ENCODE measurements at regions not wholly inside any gene's neighbourhood (a gene's known extent, or its start where the extent isn't known, plus 50 kb on each side); places are given as distances from the start of the nearest gene placed in this dataset.

- Histone ChIP-seq H3K9me3 (replicated peaks; ENCODE audit: control insufficient read depth, insufficient read depth, low read length) (no peaks in the 10 kb centered on the region), H3K36me3 (ENCODE audit: control insufficient read depth in 2 of 2, insufficient read depth in 2 of 2, low read length in 1 of 2) (no peaks in the 10 kb centered on the region), H3K4me3 (no peak overlapping the region), H4K20me1 (ENCODE audit: control insufficient read depth, insufficient read depth) (no peaks in the 10 kb centered on the region), H3K4me2 (ENCODE audit: control insufficient read depth, insufficient read depth) (no peak overlapping the region), H2AFZ (ENCODE audit: control insufficient read depth, low read depth, low read length) (no peak overlapping the region), H3K4me1 (ENCODE audit: control insufficient read depth, insufficient read depth, low read length) (no peaks in the 10 kb centered on the region), H3K27ac (ENCODE audit: control insufficient read depth, insufficient read depth) (no peak overlapping the region), H3K79me2 (ENCODE audit: control insufficient read depth, insufficient read depth, low read length) (no peaks in the 10 kb centered on the region), H3K9ac (ENCODE audit: control insufficient read depth, insufficient read depth, low read length) (no peak overlapping the region), H3K27me3 (replicated peaks in 1 of 2; ENCODE audit: control insufficient read depth in 2 of 2, insufficient read depth in 2 of 2, low read length in 1 of 2) (no peaks in the 10 kb centered on the region)
- WGBS (ENCODE audit: insufficient coverage, insufficient replicate concordance, low lambda C conversion rate, missing lambda C conversion rate), result 12% methylated on average over 3 of the region's 3 CpGs
- ChIA-PET RAD21 (ENCODE audit: unreplicated experiment) (no interaction called here), CTCF (no interaction called here), SMC1A (ENCODE audit: uncharacterized antibody, unreplicated experiment) (interaction anchor here (1.0 kb wide), 1 partner anchor 9 kb away, joined by 5 read pairs; no protein-coding TSS in a partner anchor), POLR2A (no interaction called here)
- in situ Hi-C loops (cut with MboI), result no loop called here
- no TSS peak for BruUV-seq (replicated peaks)
- ATAC-seq (no peak), FAIRE-seq (no peak), DNase-seq (ENCODE audit: low read depth, low spot score) (no peak)
- intact Hi-C loops (cut with micrococcal nuclease; ENCODE audit: unreplicated experiment), result no loop called here
- no peak for TF ChIP-seq BCL3 (IDR thresholded peaks at IDR 0.05; ENCODE audit: borderline replicate concordance, insufficient read depth, low read depth, low read length, poor library complexity, severe bottlenecking)
- TF ChIP-seq CHD1 (IDR thresholded peaks at IDR 0.05; ENCODE audit: low read depth, low read length), result no peak
- no peak for TF ChIP-seq SKIL (IDR thresholded peaks at IDR 0.05; ENCODE audit: low read depth, poor library complexity, severe bottlenecking)
- no peak for TF ChIP-seq MTA3 (IDR thresholded peaks at IDR 0.05; ENCODE audit: borderline replicate concordance, low read length)
- no peak for TF ChIP-seq PKNOX1 (IDR thresholded peaks at IDR 0.05)
- no peak for TF ChIP-seq MYC (IDR thresholded peaks at IDR 0.05; ENCODE audit: insufficient read depth, insufficient read length, insufficient replicate concordance, low read length, severe bottlenecking)
- TF ChIP-seq ZNF687 (IDR thresholded peaks at IDR 0.05), result no peak
- no peak for TF ChIP-seq POLR2A (IDR thresholded peaks at IDR 0.05; ENCODE audit: low read depth, low read length)
- TF ChIP-seq CEBPZ (IDR thresholded peaks at IDR 0.05; ENCODE audit: low read depth, low read length), result no peak
- TF ChIP-seq HDAC2 (IDR thresholded peaks at IDR 0.05), result no peak
- TF ChIP-seq POU2F2 (IDR thresholded peaks at IDR 0.05; ENCODE audit: borderline replicate concordance, low read depth, low read length), result no peak
- TF ChIP-seq IKZF2 (IDR thresholded peaks at IDR 0.05), result no peak
These were observed 446.8 kb upstream of the CDH18 start for GRCh38 chr5:20434786-20435185.

Measured in GM12878 (cell line).